Astrocyte (in vitro differentiated cells and primary cell): ENCODE measurements at regions not wholly inside any gene's neighbourhood (a gene's known extent, or its start where the extent isn't known, plus 50 kb on each side); places are given as distances from the start of the nearest gene placed in this dataset.

Source experiments
- CTCF ChIP-seq: IDR thresholded peaks from 2 replicates; pipeline ENCODE4 v1.5.1; 2011; ENCODE audit warnings: low read depth, mild to moderate bottlenecking, inconsistent platforms, low read length, moderate library complexity; ENCODE audit not compliant: insufficient read depth
- EZH2 ChIP-seq: IDR thresholded peaks from 2 replicates; pipeline ENCODE4 v1.6.1; 2012; ENCODE audit warnings: mild to moderate bottlenecking, low read length, inconsistent platforms; ENCODE audit not compliant: insufficient read depth

- TF ChIP-seq CTCF, result no peak
- TF ChIP-seq EZH2, result no peak
Measured at GRCh38 chr2:58907644-58908043, 666.5 kb upstream of the FANCL start.
